ENCODE measurements at regions not wholly inside any gene's neighbourhood (a gene's known extent, or its start where the extent isn't known, plus 50 kb on each side); places are given as distances from the start of the nearest gene placed in this dataset.
"Not testable (repeated sequence)": the region's sequence is repeated elsewhere in the genome, so short reads cannot be mapped to it uniquely, and the experiment has no call there.

- H3K27ac ChIP-seq (ENCODE audit: low read depth, low read length), result no peak overlapping the region
- H3K27me3 ChIP-seq (ENCODE audit: control insufficient read depth, low read length), result no peaks in the 10 kb centered on the region
- H3K9me3 ChIP-seq (ENCODE audit: control insufficient read depth, insufficient read depth, low read length), result no peaks in the 10 kb centered on the region
- H3K4me2 ChIP-seq (ENCODE audit: low read length), result no peak overlapping the region
- H3F3A ChIP-seq (ENCODE audit: control insufficient read depth, insufficient read depth), result no peaks in the 10 kb centered on the region
- no peak for TF ChIP-seq CTCF (IDR thresholded peaks at IDR 0.05; ENCODE audit: low read depth, low read length, poor library complexity, severe bottlenecking)
- H3K79me2 ChIP-seq (ENCODE audit: control insufficient read depth, low read length), result no peaks in the 10 kb centered on the region
- H3K9me2 ChIP-seq (replicated peaks; ENCODE audit: control insufficient read depth, low read length), result no peaks in the 10 kb centered on the region
- no peaks in the 10 kb centered on the region for H3K36me3 ChIP-seq (ENCODE audit: control insufficient read depth, low read length)
- H3K4me3 ChIP-seq (ENCODE audit: low read length), result no peak overlapping the region
- no peaks in the 10 kb centered on the region for H3K4me1 ChIP-seq (ENCODE audit: control insufficient read depth, low read length)
- no peaks in the 10 kb centered on the region for H4K20me1 ChIP-seq (ENCODE audit: control insufficient read depth, insufficient read depth, low read depth, low read length)
These were observed 593.3 kb upstream of the HS3ST5 start for GRCh38 chr6:114936080-114936479.

GRCh38 chr6:114934079-114934478, 591.3 kb upstream of the HS3ST5 start:
- Histone ChIP-seq H3K9me3 (ENCODE audit: control insufficient read depth, insufficient read depth, low read length) (no peaks in the 10 kb centered on the region), H3K27ac (ENCODE audit: low read depth, low read length) (no peak overlapping the region), H3K27me3 (ENCODE audit: control insufficient read depth, low read length) (no peaks in the 10 kb centered on the region), H3F3A (ENCODE audit: control insufficient read depth, insufficient read depth) (no peaks in the 10 kb centered on the region), H4K20me1 (ENCODE audit: control insufficient read depth, insufficient read depth, low read depth, low read length) (no peaks in the 10 kb centered on the region), H3K4me1 (ENCODE audit: control insufficient read depth, low read length) (no peaks in the 10 kb centered on the region), H3K79me2 (ENCODE audit: control insufficient read depth, low read length) (no peaks in the 10 kb centered on the region), H3K36me3 (ENCODE audit: control insufficient read depth, low read length) (no peaks in the 10 kb centered on the region), H3K4me3 (ENCODE audit: low read length) (no peak overlapping the region), H3K4me2 (ENCODE audit: low read length) (no peak overlapping the region), H3K9me2 (replicated peaks; ENCODE audit: control insufficient read depth, low read length) (no peaks in the 10 kb centered on the region)
- TF ChIP-seq EZH2phosphoT487 (IDR thresholded peaks at IDR 0.05; ENCODE audit: borderline replicate concordance, low read length) (no peak), CTCF (IDR thresholded peaks at IDR 0.05; ENCODE audit: low read depth, low read length, poor library complexity, severe bottlenecking) (no peak)

- not testable (repeated sequence) for H3K9me3 ChIP-seq (ENCODE audit: control insufficient read depth, insufficient read depth, low read length); H3K4me3 ChIP-seq (ENCODE audit: low read length); H3K79me2 ChIP-seq (ENCODE audit: control insufficient read depth, low read length); H3F3A ChIP-seq (ENCODE audit: control insufficient read depth, insufficient read depth); H3K27me3 ChIP-seq (ENCODE audit: control insufficient read depth, low read length); H3K4me2 ChIP-seq (ENCODE audit: low read length); H3K27ac ChIP-seq (ENCODE audit: low read depth, low read length); H3K9me2 ChIP-seq (replicated peaks; ENCODE audit: control insufficient read depth, low read length); H3K4me1 ChIP-seq (ENCODE audit: control insufficient read depth, low read length); H3K36me3 ChIP-seq (ENCODE audit: control insufficient read depth, low read length); H4K20me1 ChIP-seq (ENCODE audit: control insufficient read depth, insufficient read depth, low read depth, low read length)
These were observed 585.9 kb upstream of the HS3ST5 start for GRCh38 chr6:114928731-114929130.

GRCh38 chr6:114906096-114906495, 563.3 kb upstream of the HS3ST5 start:
- Histone ChIP-seq H3K4me2 (ENCODE audit: low read length) (no peak overlapping the region), H3K27me3 (ENCODE audit: control insufficient read depth, low read length) (no peaks in the 10 kb centered on the region), H3K36me3 (ENCODE audit: control insufficient read depth, low read length) (no peaks in the 10 kb centered on the region), H3K4me1 (ENCODE audit: control insufficient read depth, low read length) (no peaks in the 10 kb centered on the region), H3K4me3 (ENCODE audit: low read length) (no peak overlapping the region), H4K20me1 (ENCODE audit: control insufficient read depth, insufficient read depth, low read depth, low read length) (no peaks in the 10 kb centered on the region), H3K27ac (ENCODE audit: low read depth, low read length) (no peak overlapping the region), H3K79me2 (ENCODE audit: control insufficient read depth, low read length) (no peaks in the 10 kb centered on the region), H3F3A (ENCODE audit: control insufficient read depth, insufficient read depth) (no peaks in the 10 kb centered on the region), H3K9me2 (replicated peaks; ENCODE audit: control insufficient read depth, low read length) (no peaks in the 10 kb centered on the region), H3K9me3 (ENCODE audit: control insufficient read depth, insufficient read depth, low read length) (no peaks in the 10 kb centered on the region)
- TF ChIP-seq EZH2phosphoT487 (IDR thresholded peaks at IDR 0.05; ENCODE audit: borderline replicate concordance, low read length) (no peak), CTCF (IDR thresholded peaks at IDR 0.05; ENCODE audit: low read depth, low read length, poor library complexity, severe bottlenecking) (no peak)
